ENCODE measurements at regions not wholly inside any gene's neighbourhood (a gene's known extent, or its start where the extent isn't known, plus 50 kb on each side); places are given as distances from the start of the nearest gene placed in this dataset.

DNA sequence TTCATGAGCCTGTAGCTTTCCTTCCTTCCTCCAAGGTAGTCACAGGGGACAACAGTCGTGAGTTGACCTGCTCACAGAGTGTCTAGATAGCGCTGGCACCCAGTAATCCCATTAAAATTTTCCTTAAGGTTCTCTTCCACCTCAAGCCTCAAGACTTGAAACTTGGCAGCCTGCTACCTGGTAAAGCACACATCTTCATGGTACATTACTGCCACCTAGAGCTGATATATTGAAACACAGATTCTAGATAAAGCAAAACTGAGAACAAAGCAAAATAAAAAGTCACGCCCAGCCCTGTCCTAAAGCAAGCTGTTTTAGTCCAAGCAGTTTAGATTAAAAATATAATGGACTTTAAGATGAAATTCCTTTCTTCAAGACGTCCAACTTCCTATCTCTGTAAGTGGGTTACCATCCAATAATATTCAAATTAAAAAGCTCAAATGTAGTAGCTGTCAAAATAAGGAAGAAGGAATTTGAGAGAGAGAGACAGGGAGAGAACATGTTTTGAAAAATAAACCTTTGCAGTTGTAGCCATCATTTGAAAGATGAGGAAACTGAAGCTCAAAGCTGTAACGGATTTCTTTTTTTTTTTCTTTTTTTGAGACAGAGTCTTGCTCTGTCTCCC lies 50.7 kb upstream of the CD83 start:
- DNase-seq, result no peak

DNA sequence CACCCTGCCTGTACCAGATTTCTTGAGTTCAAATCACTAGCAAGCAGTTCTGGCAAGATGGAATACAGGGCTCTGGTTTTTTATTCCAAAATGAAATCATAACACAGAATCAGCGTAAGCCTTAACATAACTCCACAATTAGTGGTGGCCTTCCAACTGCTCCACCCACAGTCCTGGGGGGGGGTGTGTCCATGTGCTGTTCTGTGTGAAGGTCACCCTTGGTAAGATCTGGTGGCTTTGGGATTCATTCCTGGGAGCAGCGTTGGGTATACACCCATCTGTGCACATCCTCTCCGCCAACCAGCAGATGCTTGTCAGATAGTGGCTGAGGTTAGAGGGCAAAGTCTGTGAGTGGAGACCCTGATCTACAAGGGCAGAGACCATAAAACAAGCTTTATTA lies 49.9 kb upstream of the CD83 start:
- no peak for DNase-seq

Data from NCI-H1436 treated with DMSO at 0.1 percent for 48 hours (cell line).